HPDE6-E6E7 (cell line): ENCODE measurements at regions not wholly inside any gene's neighbourhood (a gene's known extent, or its start where the extent isn't known, plus 50 kb on each side); places are given as distances from the start of the nearest gene placed in this dataset.

Experiments used
- DNase-seq: peaks from one replicate; pipeline ENCODE4 v3.0.0; 2011; ENCODE audit warnings: missing footprints; ENCODE audit errors: extremely low spot score

DNA sequence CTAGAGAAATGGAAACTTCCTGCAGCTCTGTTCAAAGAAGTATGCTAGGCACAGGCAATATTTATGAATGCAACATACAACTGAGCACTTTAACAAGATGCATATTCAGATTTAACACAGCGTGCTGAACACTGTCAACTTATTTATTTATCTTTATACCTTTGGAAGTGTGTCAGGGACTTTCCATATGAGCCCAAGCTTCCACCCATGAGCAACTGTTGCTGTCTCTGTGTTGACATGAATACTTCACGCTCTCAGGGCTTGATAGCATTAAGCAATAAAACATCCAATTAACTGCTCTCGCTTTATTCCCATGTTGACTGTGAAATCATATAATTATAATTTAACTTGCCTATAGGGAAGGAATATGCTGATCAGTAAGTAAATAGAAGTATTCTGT, 116.6 kb upstream of the ROBO1 start:
- no peak for DNase-seq

DNA sequence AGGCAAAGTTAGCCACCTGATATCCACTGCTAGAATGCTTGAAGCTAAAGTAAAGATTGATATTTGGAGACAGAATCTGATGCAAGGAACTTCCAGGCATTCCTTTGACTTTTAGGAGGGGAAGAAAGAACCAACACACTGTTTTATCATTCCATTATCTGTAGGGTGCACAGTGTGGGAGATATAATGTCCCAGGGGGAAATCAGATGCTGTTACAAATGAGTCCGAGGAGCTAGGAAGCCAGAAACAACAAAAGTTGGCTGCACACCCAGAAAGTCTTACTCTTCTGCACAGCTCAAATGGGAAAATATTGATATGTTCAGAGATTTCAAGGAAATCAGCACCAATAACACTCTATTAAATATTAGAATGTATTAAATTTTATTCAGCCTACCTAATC, 113.6 kb upstream of the ROBO1 start:
- DNase-seq, result no peak

DNA sequence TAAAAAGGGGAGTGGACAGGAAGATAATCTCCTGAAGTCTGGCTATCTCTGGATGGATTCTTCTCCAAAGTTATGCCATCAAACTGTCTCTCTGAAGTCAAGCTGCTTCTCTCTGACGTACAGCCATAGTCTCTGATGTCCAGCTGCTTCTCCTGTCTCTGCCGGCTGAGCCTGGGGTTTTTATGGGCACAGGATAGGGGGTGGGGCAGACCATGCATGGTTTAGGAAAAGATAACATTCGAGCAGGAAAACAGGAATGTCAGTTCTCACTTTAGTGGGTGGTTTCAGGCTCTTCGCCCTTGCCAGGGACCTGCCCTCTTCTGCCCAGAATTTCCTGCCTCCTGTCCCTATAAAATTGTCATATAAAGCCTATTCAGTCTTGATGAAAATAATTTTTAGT, 110.9 kb upstream of the ROBO1 start:
- no peak for DNase-seq

DNA sequence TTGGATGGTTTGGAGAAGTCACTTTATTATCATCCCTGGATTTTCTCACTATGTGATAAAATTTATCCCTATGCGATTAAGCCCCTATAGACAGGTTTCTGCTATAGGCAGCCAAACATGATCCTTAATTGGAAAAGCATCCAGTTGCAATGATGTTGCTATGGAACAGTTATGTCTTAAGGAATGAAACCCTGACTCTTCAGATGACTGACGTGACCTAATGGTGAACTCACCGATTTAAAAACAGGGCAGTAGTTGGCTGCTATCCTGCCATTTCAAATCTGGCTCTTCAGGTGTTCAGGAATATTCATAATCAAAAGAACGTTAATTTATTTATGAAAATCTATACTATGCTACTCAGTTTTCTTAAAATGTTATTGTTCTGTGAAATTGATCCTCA, 106.8 kb upstream of the ROBO1 start:
- no peak for DNase-seq

DNA sequence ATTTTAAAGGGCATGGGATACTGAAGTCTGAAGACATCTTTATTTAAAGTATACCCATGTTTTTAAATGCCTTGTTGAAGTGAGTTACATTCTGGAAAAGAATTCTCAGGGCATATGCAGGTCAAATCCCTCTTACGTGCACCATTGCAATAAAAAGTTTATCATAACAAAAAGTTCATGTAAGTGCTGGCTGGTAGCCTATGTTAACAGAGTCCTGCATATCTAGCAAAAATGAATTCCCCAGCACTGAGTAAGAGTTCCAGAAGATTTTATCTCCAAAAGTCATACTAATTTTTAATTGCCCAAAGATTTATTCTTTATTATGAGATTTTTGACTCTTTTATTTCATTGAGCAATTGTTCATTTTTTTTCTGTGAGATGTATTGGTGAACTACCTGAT, 104.7 kb upstream of the ROBO1 start:
- DNase-seq, result no peak

DNA sequence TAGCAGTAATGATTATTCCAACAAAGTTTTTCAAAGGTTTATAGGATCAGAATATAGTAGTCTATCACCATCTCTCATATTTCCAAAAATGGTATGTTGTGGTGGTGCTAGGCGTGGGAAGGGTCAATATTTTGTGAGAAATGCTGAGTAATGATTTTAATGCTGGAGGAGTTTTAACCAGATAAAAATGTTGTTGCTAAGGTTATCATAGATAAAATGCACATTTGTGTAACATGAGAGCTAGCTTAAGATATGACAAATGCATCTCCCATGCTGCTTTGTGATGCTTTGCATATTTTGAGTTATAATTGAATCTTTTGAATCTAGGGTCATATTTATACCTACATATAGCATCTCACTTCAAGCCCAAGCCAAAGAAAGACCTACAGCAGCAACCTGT, 103.9 kb upstream of the ROBO1 start:
- no peak for DNase-seq

DNA sequence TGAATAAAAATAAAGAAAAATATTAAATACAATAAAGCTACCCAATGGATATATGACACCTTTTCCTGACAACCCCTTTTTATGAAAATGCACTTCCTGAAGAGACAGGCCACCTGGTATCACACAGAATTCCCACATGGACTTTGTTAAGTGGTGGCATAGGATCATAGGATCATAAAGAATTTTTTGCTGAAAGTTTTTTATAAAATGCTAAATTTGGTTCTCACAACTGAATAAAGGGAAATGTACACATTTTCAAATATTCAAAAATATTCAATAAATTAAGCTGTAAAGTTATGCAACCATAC, 102.5 kb upstream of the ROBO1 start:
- DNase-seq, result no peak

DNA sequence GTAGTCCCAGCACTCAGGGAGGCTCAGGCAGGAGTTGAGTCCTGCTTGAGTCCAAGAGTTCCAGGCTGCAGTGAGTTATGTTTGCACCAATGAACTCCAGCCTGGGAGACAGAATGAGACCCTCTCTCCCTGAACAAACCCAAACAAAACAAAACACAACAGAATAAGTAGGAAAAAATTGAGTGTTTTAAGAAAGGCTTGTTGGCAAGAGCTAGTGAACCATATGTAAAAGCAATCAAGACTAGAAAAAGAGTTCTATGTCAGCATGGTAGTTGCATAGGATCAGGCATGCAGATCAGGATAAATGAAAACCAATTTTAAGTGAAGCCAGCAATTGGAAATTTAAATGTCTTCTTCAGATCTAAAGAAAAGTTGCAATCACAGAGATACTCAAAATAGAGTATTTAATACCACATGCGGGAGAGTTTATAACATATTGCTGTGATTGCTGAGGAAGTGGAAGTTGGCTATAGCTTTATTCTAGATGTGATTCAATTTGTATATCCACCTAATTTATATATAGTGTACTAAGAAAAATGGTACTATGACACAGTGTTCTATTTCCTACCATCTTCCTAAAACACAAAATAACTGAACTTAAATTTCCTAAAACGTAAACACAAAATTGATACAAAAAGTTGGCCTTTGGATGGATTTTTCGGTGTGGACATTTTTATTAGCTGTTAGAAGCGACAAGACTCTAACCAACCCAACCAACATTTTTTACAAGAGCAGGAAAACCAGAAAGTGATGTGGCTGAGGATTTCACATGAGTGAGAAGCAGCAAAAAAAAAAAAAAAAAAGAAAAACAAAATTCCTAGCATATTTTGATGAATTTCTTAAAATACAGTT, 101.9 kb upstream of the ROBO1 start:
- no peak for DNase-seq

DNA sequence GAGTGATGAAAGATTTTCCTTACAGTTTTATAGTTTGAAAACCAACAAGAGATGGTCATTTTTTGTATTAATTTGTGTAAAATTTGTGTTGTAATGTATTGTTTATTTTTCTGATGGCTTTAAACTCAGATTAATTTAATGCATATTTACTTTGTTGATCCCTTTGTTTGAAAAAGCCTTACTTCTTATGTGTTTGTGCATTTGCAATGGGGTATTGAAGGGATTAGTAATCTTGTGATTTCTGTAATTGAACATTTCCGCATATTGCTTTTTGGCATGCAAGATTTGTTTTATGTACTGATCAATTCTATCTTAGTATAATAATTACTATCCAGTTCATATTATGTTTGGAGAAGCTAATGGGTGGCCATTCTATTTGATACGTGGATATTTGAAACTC, 98.4 kb upstream of the ROBO1 start:
- DNase-seq, result no peak

DNA sequence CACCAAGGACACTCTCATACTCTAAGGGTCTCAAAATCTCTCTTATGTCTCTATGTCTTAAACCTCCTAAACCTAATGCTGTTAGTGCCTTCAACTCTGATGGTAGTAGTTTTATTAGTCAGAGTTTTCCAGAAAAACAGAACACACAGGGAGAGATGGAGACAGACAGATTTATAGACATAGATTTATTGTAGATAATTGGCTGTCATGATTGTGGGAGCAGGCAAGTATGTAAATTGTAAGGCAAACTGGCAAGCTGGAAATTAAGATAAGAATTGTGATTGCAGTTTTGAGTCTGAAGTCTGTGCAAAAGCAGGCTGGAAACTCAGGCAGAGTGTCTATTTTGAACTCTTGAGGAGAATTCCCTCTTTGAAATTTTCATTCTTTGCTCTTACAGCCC, 96.3 kb upstream of the ROBO1 start:
- DNase-seq, result no peak

DNA sequence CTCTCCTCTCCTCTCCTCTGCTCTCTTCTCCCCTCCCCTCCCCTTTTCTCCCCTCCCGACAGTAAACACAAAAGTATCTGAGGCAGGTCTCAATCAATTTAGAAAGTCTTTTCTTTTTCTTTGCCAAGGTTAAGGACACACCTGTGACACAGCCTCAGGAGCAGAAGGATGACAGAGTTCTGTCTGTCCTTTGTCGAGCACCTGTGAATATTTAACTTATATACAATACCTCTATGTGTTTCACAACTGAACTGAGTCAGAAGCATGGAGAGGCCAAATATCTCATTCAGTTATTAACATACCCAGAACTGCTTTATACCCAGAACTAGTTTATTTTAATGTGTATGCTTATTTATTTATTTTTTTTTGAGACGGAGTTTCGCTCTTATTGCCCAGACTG, 81.1 kb upstream of the ROBO1 start:
- DNase-seq, result no peak

DNA sequence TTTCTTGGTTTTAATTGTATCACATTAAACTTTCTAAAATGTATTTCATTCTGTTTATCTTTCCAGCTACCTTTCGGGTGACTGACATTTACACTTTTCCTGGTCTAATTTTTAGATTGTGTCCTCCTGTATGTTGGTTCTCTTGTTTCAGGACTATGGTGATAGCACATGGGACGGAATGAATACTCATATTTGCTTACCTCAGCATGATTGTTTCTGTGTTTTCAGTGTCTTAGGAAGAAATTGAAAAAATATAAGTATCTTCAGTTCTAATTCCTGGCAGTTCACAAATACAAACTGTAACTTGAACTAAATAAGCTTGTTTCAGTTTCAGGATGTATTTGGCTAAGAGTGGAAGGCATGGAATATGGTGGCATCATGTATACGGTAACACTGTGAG, 80.1 kb upstream of the ROBO1 start:
- no peak for DNase-seq

DNA sequence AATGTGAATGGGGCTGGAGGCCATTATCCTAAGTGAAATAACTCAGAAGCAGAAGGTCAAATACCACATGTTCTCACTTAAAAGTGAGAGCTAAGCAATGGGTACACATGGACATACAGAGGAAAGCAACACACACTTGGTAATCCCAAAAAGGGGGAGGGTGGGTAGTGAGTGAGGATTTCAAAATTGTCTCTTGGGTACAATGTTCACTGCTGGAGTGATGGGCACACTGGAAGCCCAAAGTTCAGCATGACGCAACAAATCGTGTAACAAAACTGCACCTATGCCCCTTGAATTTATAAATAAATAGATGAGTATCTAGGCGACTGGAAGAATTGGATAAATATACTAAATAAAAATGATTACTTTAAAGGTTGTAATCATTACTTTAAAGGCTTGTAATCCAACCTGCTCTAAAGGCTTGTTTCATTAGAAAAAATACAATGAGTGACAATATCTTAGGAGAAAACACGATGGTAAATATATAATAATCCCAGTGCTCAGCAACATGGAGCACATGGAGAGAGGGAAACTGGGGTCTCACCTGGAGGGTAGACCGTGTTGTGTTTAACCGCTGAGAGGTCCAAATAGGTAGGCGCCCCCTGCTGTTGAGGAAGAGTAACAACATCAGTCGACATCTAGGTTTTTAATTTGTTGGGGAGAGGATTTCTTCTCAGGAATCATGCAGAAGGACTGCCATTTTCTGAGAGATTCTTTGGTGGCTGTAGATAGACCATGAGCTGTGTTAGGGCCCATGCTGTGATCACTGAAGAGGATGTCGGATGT, 78.5 kb upstream of the ROBO1 start:
- no peak for DNase-seq

DNA sequence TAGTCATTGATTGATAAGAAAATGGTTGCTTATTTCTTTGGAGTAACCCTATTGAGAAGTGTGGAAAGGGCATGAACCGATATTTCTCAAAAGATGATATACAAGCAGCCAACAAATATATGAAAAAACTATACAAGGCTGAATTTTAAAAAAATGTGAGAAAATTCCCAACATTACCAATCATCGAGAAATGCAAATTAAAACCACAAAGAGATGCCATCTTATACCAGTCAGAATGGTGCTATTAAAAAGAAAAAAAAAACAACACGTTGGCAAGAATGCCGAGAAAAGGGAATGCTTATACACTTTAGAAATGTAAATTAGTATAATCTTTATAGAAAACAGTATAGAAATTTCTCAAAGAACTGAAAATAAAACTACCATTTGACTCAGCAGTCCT, 77.7 kb upstream of the ROBO1 start:
- no peak for DNase-seq

DNA sequence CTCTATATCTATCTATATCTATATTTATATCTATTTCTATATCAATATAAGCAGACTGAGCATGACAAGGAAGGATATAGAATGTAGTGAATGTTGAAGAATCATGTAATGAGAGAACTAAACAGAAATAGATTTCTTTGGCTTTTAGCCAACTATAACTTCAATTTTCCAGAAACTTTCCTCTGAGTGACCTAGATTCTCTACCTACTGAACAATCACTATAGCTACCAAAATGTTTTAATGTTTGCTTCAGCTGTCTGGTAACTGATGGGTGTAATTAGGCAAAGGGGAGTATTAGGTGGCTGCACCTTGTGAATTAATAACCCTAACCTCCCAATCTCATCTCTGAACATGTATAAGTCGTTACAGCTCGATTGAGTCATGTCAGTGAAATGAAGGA, 76.4 kb upstream of the ROBO1 start:
- DNase-seq, result no peak

DNA sequence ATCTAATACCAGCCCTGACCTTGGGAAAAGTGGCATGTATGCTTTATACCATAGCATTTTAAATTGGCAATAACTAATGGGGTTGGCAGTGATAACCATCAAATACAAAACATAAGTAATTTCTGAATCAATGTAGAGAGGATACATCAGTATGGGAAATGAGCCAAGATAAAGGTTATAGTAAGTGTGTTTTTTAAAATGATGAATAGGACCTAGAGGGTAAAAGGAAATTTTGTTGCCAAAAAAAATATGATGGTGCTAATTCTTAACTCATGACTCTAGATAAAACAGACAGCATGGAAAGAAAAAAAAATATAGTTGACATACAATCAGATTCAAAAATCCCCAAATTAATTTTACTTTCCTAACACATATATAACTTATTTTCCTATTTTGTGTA, 75.4 kb upstream of the ROBO1 start:
- DNase-seq, result no peak

DNA sequence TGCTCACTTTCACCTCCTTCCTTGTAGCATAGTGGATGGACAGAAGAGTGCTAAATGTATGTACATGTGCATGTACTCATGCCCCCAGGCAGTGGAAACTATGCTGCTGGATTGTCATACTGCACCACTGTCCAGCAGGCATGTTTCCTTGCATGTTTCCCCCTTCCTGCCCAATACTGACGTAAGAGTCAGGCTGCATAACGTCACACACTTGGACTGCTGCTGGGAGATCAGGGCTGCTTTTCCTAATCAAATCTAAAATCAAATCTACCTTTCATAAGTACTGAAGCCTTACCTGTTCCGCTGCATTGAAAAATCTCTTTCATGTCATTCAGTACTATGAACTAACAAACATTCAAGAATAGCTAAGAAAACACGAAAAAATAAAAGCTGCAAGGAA, 67.9 kb upstream of the ROBO1 start:
- no peak for DNase-seq

DNA sequence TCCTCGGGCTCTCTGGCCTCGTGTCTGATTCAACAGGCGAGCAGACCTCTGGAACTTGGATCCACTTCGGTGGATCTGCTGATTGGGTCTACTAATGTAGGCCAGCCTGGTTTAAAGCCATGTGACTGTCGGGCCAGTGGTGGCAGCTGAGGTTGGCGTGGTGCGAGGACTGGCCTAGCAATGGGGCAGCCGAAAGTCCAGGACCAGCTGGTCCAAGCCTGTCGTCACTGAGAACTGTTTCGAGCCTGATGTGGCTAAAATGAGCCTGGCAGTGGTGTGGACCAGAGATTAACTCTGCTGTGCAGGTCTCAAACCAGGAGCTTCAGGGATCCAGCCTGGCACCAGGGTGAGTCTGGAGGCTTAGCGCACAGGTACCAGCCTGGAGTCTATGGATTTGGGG, 56.4 kb upstream of the ROBO1 start:
- no peak for DNase-seq

DNA sequence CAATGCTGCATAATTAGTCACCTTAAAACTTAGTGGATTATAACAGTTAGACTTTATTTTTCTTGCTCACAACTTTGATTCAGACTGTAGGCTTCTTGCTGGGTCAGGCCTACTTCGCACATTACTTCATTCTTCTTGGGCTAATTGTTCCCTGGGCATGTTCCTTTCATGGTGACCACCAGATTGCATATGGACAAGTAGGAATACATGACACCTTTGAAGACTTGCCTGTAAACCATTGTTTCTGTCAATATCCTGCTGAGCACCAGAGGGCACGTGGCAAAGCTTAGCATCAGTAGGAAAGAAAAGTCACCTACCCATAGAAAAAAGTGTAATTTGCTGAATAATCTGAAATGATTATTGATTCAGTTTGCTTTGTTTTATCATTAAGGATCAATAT, 54.3 kb upstream of the ROBO1 start:
- no peak for DNase-seq

DNA sequence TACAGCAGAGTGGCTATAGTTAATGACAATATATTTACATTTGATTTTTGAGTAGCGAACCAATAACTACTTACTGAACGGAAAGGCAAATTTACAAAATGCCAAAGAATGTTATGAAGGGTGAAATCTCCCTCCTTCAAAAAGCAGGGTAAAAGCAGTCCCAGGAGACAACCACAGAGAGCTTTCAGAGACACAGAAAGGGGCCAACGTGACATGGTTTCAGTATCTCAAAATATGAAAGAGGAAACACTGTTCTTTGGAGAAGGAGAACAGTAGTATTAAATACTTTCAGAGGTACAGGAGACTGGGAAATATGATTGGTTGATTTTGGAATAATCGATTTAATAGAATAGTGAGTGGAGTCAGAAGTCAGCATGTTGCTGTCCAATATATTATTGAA, 52.3 kb upstream of the ROBO1 start:
- DNase-seq, result no peak

DNA sequence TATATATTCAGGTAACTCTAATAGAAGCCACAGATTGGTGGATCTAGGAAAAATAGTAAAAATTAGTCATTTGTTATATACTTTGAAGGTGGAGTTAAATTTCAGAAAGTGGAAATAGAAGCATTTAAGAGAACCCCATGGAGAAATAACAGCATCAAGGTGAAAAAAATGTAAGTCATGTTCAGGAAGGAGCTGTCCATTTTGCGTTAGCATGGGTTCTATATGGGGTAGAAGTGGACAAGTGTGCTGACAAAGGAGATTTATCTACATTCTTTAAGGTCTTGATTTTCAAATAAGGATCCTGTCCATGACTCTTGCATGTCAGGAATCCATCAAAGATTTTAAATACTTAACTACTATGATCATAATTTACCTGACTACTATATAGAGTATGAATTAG, 50.2 kb upstream of the ROBO1 start:
- no peak for DNase-seq
